SK-N-SH (cell line): ENCODE measurements at regions not wholly inside any gene's neighbourhood (a gene's known extent, or its start where the extent isn't known, plus 50 kb on each side); places are given as distances from the start of the nearest gene placed in this dataset.

Experiments used
- CTCF ChIA-PET: fragments of 300-600, 350-600 bp; formaldehyde crosslinking; extraction: SDS; loops from one replicate; lab custom pipeline; 2021; lab: Yijun Ruan, JAX
- POLR2A ChIA-PET: fragments of 350-600 bp; sonication (Branson Sonifier 250); formaldehyde crosslinking; extraction: SDS; loops from one replicate; lab custom pipeline; 2020; ENCODE audit warnings: antibody characterized with exemption, inconsistent platforms; lab: Yijun Ruan, JAX
- DNase-seq: peaks from one replicate; pipeline ENCODE4 v3.0.0; 2012
- H2AFZ ChIP-seq: fragments of 200-600 bp; sonication (generic); 2 replicates; pipeline ENCODE4 v1.8.1; 2016; ENCODE audit warnings: antibody characterized with exemption, mild to moderate bottlenecking, low read depth
- H3F3A ChIP-seq: fragments of 200-600 bp; sonication (generic); replicated peaks from 2 replicates; pipeline ENCODE3; 2016; ENCODE audit warnings: antibody characterized with exemption, mild to moderate bottlenecking; ENCODE audit not compliant: insufficient read depth
- H3K27ac ChIP-seq, 2 experiments: fragments of 200-500 bp in 1 of 2; fragments of 200-600 bp in 1 of 2; sonication (Bioruptor generic) in 1 of 2; sonication (generic), shearing (Covaris generic) in 1 of 2; 2 replicates each; pipeline versions ENCODE4 v1.5.1 to v1.6.1; 2014 to 2016; ENCODE audit warnings: low read depth in 2 of 2, inconsistent platforms in 1 of 2, low read length in 1 of 2, mild to moderate bottlenecking in 1 of 2, mixed read lengths in 1 of 2
- H3K27me3 ChIP-seq: fragments of 200-600 bp; sonication (generic), shearing (Covaris generic); 2 replicates; pipeline ENCODE4 v1.6.1; 2016; ENCODE audit warnings: mixed run types; ENCODE audit not compliant: insufficient read depth
- H3K36me3 ChIP-seq, 2 experiments: fragments of 200-500 bp in 1 of 2; fragments of 200-600 bp in 1 of 2; sonication (Bioruptor generic) in 1 of 2; sonication (generic) in 1 of 2; replicated peaks in 1 of 2; 2 replicates each; pipeline versions ENCODE3 to v1.5.1; 2014 to 2016; ENCODE audit warnings: low read length in 1 of 2, mild to moderate bottlenecking in 1 of 2; ENCODE audit not compliant: insufficient read depth in 2 of 2, control insufficient read depth in 1 of 2
- H3K4me1 ChIP-seq, 2 experiments: fragments of 200-500 bp in 1 of 2; fragments of 200-600 bp in 1 of 2; sonication (Bioruptor generic) in 1 of 2; sonication (generic), shearing (Covaris generic) in 1 of 2; 2 replicates each; pipeline versions ENCODE4 v1.5.1 to v1.6.1; 2014 to 2016; ENCODE audit warnings: low read depth in 1 of 2, low read length in 1 of 2, mixed run types in 1 of 2; ENCODE audit not compliant: insufficient read depth in 2 of 2, control insufficient read depth in 1 of 2
- H3K4me2 ChIP-seq: fragments of 200-600 bp; sonication (generic), shearing (Covaris generic); 2 replicates; pipeline ENCODE4 v1.6.1; 2017; ENCODE audit warnings: mixed run types
- H3K4me3 ChIP-seq, 2 experiments: fragments of 200-500 bp in 1 of 2; fragments of 200-600 bp in 1 of 2; sonication (Bioruptor generic) in 1 of 2; sonication (generic), shearing (Covaris generic) in 1 of 2; 2 replicates each; pipeline versions ENCODE4 v1.5.1 to v1.8.1; 2014 to 2016; ENCODE audit warnings: low read depth in 2 of 2, inconsistent platforms in 1 of 2, low read length in 1 of 2, mild to moderate bottlenecking in 1 of 2, mixed read lengths in 1 of 2, moderate library complexity in 1 of 2
- H3K79me2 ChIP-seq: fragments of 200-600 bp; sonication (generic); 2 replicates; pipeline ENCODE4 v1.8.1; 2017; ENCODE audit warnings: mild to moderate bottlenecking; ENCODE audit not compliant: insufficient read depth
- H3K9ac ChIP-seq: fragments of 200-600 bp; sonication (generic); 2 replicates; pipeline ENCODE4 v1.6.1; 2017; ENCODE audit warnings: mixed run types
- H3K9me2 ChIP-seq: fragments of 200-600 bp; sonication (generic); 2 replicates; pipeline ENCODE4 v1.6.1; 2017; ENCODE audit warnings: mixed run types
- H3K9me3 ChIP-seq: fragments of 200-600 bp; sonication (generic); 2 replicates; pipeline ENCODE4 v1.6.1; 2017; ENCODE audit warnings: mixed run types, mild to moderate bottlenecking, moderate library complexity
- H4K20me1 ChIP-seq: fragments of 200-600 bp; sonication (generic); 2 replicates; pipeline ENCODE4 v1.6.1; 2017; ENCODE audit warnings: mild to moderate bottlenecking, mixed run types; ENCODE audit not compliant: insufficient read depth
- FOXJ3 ChIP-seq: sonication (generic); formaldehyde crosslinking; IDR thresholded peaks from 2 replicates; pipeline ENCODE4 v1.5.1; 2020; ENCODE audit warnings: mild to moderate bottlenecking, missing genetic modification reagents
- FOXM1 ChIP-seq: IDR thresholded peaks from 2 replicates; pipeline ENCODE4 v1.4.0; 2012; ENCODE audit warnings: low read depth, mild to moderate bottlenecking
- GABPA ChIP-seq: IDR thresholded peaks from 2 replicates; pipeline ENCODE4 v1.4.0; 2012; ENCODE audit warnings: low read depth, mild to moderate bottlenecking
- MAX ChIP-seq: IDR thresholded peaks from 2 replicates; pipeline ENCODE4 v1.4.0; 2012; ENCODE audit warnings: low read depth
- MXI1 ChIP-seq: IDR thresholded peaks from 2 replicates; pipeline ENCODE4 v1.6.1; 2012; ENCODE audit warnings: mild to moderate bottlenecking, low read depth, low read length, improper control_type of control experiment
- NFIC ChIP-seq: IDR thresholded peaks from 2 replicates; pipeline ENCODE4 v1.4.0; 2012; ENCODE audit warnings: borderline replicate concordance
- RAD21 ChIP-seq: IDR thresholded peaks from 2 replicates; pipeline ENCODE4 v1.6.1; 2012; ENCODE audit warnings: mild to moderate bottlenecking, low read length
- REST ChIP-seq: IDR thresholded peaks from 2 replicates; pipeline ENCODE4 v1.6.1; 2012; ENCODE audit warnings: mild to moderate bottlenecking, low read depth, low read length, moderate library complexity
- SMC3 ChIP-seq: IDR thresholded peaks from 2 replicates; pipeline ENCODE4 v1.6.1; 2012; ENCODE audit warnings: low read depth, low read length, improper control_type of control experiment
- TCF12 ChIP-seq: IDR thresholded peaks from 2 replicates; pipeline ENCODE4 v1.4.0; 2012
- TEAD4 ChIP-seq: IDR thresholded peaks from 2 replicates; pipeline ENCODE4 v1.4.0; 2012; ENCODE audit warnings: mild to moderate bottlenecking, borderline replicate concordance; ENCODE audit not compliant: insufficient read depth
- USF2 ChIP-seq: fragments of 150-350 bp; IDR thresholded peaks from 2 replicates; pipeline ENCODE4 v1.6.1; 2017; ENCODE audit warnings: antibody characterized with exemption, low read length, low read depth, borderline replicate concordance
- YY1 ChIP-seq: IDR thresholded peaks from 2 replicates; pipeline ENCODE4 v1.4.0; 2012; ENCODE audit warnings: low read depth, mild to moderate bottlenecking
- ZBTB33 ChIP-seq: IDR thresholded peaks from 2 replicates; pipeline ENCODE4 v1.4.0; 2012; ENCODE audit warnings: low read depth, borderline replicate concordance
- WGBS: methylation state at CpG from one replicate; pipeline ENCODE4 v1.1.6; 2017; ENCODE audit warnings: low lambda C conversion rate; 5-methylcytosine and 5-hydroxymethylcytosine counted together

- TF ChIP-seq RAD21 (no peak), USF2 (no peak), GABPA (no peak), MAX (no peak), YY1 (no peak), SMC3 (no peak)
Observed at GRCh38 chr7:159226011-159226702, 81.5 kb upstream of the VIPR2 start (continued).

GRCh38 chr7:159218607-159219006, 73.9 kb upstream of the VIPR2 start:
- no peaks in the 10 kb centered on the region for H3F3A ChIP-seq
- H2AFZ ChIP-seq: no peak overlapping the region
- no peak overlapping the region for H3K9ac ChIP-seq
- H3K4me1 ChIP-seq: no peaks in the 10 kb centered on the region; a peak in 1 of 4 replicates
- H3K36me3 ChIP-seq: no peaks in the 10 kb centered on the region
- ChIA-PET POLR2A (no interaction called here), CTCF (interaction anchor here (1.1 to 2.5 kb wide), 3 partner anchors 8 to 27 kb away, joined by 3 to 7 read pairs (median 3); no protein-coding TSS in a partner anchor)
- no peaks in the 10 kb centered on the region for H4K20me1 ChIP-seq
- H3K4me2 ChIP-seq: no peak overlapping the region
- H3K27ac ChIP-seq: no peak overlapping the region
- no peaks in the 10 kb centered on the region for H3K79me2 ChIP-seq
- TF ChIP-seq MAX: no peak
- TF ChIP-seq NFIC: no peak
- TF ChIP-seq YY1: no peak
- no peak for TF ChIP-seq TCF12
- TF ChIP-seq USF2: no peak
- no peak for TF ChIP-seq ZBTB33
- TF ChIP-seq MXI1: no peak
- TF ChIP-seq TEAD4: no peak
- TF ChIP-seq FOXJ3 (CRISPR knock-in tag): no peak
- no peak for TF ChIP-seq FOXM1
- TF ChIP-seq REST: no peak
- WGBS: 53% methylated on average over 7 of the region's 7 CpGs
- no peak overlapping the region for H3K4me3 ChIP-seq
- no peaks in the 10 kb centered on the region for H3K27me3 ChIP-seq
- H3K9me2 ChIP-seq: no peaks in the 10 kb centered on the region
- DNase-seq: no peak
- peaks cover 4% of the 10 kb centered on the region for H3K9me3 ChIP-seq
